Ishikawa (cell line): ENCODE measurements at regions not wholly inside any gene's neighbourhood (a gene's known extent, or its start where the extent isn't known, plus 50 kb on each side); places are given as distances from the start of the nearest gene placed in this dataset.

Experiments
- CEBPB ChIP-seq: IDR thresholded peaks from 2 replicates; pipeline ENCODE4 v1.6.1; 2012
- EP300 ChIP-seq: IDR thresholded peaks from 2 replicates; pipeline ENCODE4 v1.6.1; 2012; ENCODE audit warnings: borderline replicate concordance
- NFIC ChIP-seq: IDR thresholded peaks from 2 replicates; pipeline ENCODE4 v1.6.1; 2012
- TAF1 ChIP-seq: IDR thresholded peaks from 2 replicates; pipeline ENCODE4 v1.6.1; 2012; ENCODE audit warnings: low read depth, mild to moderate bottlenecking
- TEAD4 ChIP-seq: IDR thresholded peaks from 2 replicates; pipeline ENCODE4 v1.6.1; 2012
- YY1 ChIP-seq: IDR thresholded peaks from 2 replicates; pipeline ENCODE4 v1.6.1; 2012; ENCODE audit warnings: low read depth
- ZBTB7A ChIP-seq: IDR thresholded peaks from 2 replicates; pipeline ENCODE4 v1.6.1; 2012; ENCODE audit warnings: low read depth
- TF ChIP-seq, protein P1 (sequence below): IDR thresholded peaks from 2 replicates; pipeline ENCODE4 v1.6.1; 2012; ENCODE audit warnings: low read depth, mild to moderate bottlenecking
- TF ChIP-seq, protein P2 (sequence below): IDR thresholded peaks from 2 replicates; pipeline ENCODE4 v1.6.1; 2012

DNA sequence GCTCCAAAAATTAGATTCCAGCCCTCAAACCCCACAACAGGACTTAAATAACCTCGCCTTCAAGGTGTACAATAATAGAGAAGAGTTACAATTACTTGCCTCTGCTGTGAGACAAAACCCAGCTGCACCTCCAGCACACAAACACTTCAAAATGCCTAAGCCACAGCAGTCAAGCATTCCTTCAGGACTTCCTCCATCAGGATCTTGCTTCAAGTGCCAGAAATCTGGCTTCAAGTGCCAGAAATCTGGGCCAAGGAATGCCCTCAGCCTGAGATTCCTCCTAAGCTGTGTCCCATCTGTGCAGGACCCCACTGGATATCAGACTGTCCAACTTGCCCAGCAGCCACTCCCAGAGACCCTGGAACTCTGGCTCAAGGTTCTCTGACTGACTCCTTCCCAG lies 1088.3 kb downstream of the SORCS3 start:
- no peak for TF ChIP-seq YY1
- TF ChIP-seq, protein P1, sequence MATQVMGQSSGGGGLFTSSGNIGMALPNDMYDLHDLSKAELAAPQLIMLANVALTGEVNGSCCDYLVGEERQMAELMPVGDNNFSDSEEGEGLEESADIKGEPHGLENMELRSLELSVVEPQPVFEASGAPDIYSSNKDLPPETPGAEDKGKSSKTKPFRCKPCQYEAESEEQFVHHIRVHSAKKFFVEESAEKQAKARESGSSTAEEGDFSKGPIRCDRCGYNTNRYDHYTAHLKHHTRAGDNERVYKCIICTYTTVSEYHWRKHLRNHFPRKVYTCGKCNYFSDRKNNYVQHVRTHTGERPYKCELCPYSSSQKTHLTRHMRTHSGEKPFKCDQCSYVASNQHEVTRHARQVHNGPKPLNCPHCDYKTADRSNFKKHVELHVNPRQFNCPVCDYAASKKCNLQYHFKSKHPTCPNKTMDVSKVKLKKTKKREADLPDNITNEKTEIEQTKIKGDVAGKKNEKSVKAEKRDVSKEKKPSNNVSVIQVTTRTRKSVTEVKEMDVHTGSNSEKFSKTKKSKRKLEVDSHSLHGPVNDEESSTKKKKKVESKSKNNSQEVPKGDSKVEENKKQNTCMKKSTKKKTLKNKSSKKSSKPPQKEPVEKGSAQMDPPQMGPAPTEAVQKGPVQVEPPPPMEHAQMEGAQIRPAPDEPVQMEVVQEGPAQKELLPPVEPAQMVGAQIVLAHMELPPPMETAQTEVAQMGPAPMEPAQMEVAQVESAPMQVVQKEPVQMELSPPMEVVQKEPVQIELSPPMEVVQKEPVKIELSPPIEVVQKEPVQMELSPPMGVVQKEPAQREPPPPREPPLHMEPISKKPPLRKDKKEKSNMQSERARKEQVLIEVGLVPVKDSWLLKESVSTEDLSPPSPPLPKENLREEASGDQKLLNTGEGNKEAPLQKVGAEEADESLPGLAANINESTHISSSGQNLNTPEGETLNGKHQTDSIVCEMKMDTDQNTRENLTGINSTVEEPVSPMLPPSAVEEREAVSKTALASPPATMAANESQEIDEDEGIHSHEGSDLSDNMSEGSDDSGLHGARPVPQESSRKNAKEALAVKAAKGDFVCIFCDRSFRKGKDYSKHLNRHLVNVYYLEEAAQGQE: no peak
- TF ChIP-seq NFIC: no peak
- no peak for TF ChIP-seq EP300
- no peak for TF ChIP-seq CEBPB
- TF ChIP-seq TEAD4: no peak
- no peak for TF ChIP-seq TAF1
- TF ChIP-seq, protein P2, sequence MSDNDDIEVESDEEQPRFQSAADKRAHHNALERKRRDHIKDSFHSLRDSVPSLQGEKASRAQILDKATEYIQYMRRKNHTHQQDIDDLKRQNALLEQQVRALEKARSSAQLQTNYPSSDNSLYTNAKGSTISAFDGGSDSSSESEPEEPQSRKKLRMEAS: no peak
- no peak for TF ChIP-seq ZBTB7A
